HCT116 (cell line): ENCODE measurements at regions not wholly inside any gene's neighbourhood (a gene's known extent, or its start where the extent isn't known, plus 50 kb on each side); places are given as distances from the start of the nearest gene placed in this dataset.
"Not testable (repeated sequence)": the region's sequence is repeated elsewhere in the genome, so short reads cannot be mapped to it uniquely, and the experiment has no call there.

Experiments used
- ATAC-seq: fragments of 200-7000 bp; cut with Tn5 transposase; 2 replicates; pipeline ENCODE4 v1.9.1; 2020; ENCODE audit warnings: mild to moderate bottlenecking, moderate library complexity
- BruUV-seq: library from RNA; stranded (reverse); fragments of 400-500 nt; replicated peaks from 2 replicates; lab custom pipeline; 2021; lab: Mats Ljungman, UMichigan
- CTCF ChIA-PET: fragments of 300-600 bp; sonication (Branson Sonifier 250); formaldehyde crosslinking; loops from one replicate; lab custom pipeline; 2021; ENCODE audit warnings: antibody characterized with exemption; lab: Charles Lee
- POLR2A ChIA-PET: fragments of 300-600, 350-600 bp; sonication (Branson Sonifier 250); formaldehyde crosslinking; loops from one replicate; lab custom pipeline; 2021; ENCODE audit warnings: antibody characterized with exemption; lab: Charles Lee
- RAD21 ChIA-PET, 2 experiments: fragments of 300-600 bp; sonication (Branson Sonifier 250); formaldehyde crosslinking; loops; one replicate each; lab custom pipeline; 2023; ENCODE audit warnings: low total read pairs in 2 of 2; ENCODE audit not compliant: uncharacterized antibody in 2 of 2, unreplicated experiment in 2 of 2, low non-redundant PET in 1 of 2; lab: Charles Lee
- DNase-seq: peaks from one replicate; pipeline ENCODE4 v3.0.0-alpha.2; 2010; ENCODE audit warnings: low read depth, low spot score
- H2AFZ ChIP-seq: fragments of 200-600 bp; shearing (Covaris generic), sonication (generic); 2 replicates; pipeline ENCODE4 v1.6.1; 2017; ENCODE audit warnings: low read depth, mixed run types, mixed read lengths, antibody characterized with exemption, low read length; ENCODE audit not compliant: poor library complexity, severe bottlenecking
- H3K27ac ChIP-seq: 2 replicates; pipeline ENCODE4 v1.5.1; 2012; ENCODE audit warnings: low read depth, low read length
- H3K27me3 ChIP-seq: fragments of 200-600 bp; sonication (generic); 2 replicates; pipeline ENCODE4 v1.6.1; 2016; ENCODE audit warnings: mixed run types, low read length, mixed read lengths; ENCODE audit not compliant: insufficient read depth
- H3K36me3 ChIP-seq, 2 experiments: fragments of 200-500 bp in 1 of 2; fragments of 200-600 bp in 1 of 2; sonication (Bioruptor generic) in 1 of 2; sonication (generic) in 1 of 2; 2 replicates each; pipeline versions ENCODE4 v1.5.1 to v1.6.1; 2014 to 2016; ENCODE audit warnings: low read length in 2 of 2, inconsistent platforms in 1 of 2, mixed read lengths in 1 of 2, mixed run types in 1 of 2; ENCODE audit not compliant: insufficient read depth in 2 of 2, control insufficient read depth in 1 of 2
- H3K4me1 ChIP-seq, 2 experiments: fragments of 200-600 bp in 1 of 2; sonication (generic) in 1 of 2; 2 replicates each; pipeline versions ENCODE4 v1.5.1 to v1.6.1; 2012 to 2017; ENCODE audit warnings: low read length in 2 of 2, inconsistent platforms in 1 of 2, mild to moderate bottlenecking in 1 of 2, mixed read lengths in 1 of 2, mixed run types in 1 of 2, moderate library complexity in 1 of 2; ENCODE audit not compliant: insufficient read depth in 2 of 2, control insufficient read depth in 1 of 2
- H3K4me2 ChIP-seq: fragments of 200-600 bp; sonication (generic); 2 replicates; pipeline ENCODE4 v1.6.1; 2017; ENCODE audit warnings: mixed run types, low read length, mixed read lengths
- H3K4me3 ChIP-seq, 2 experiments: fragments of 200-600 bp in 1 of 2; sonication (generic) in 1 of 2; replicated peaks in 1 of 2; 2 replicates each; pipeline ENCODE4 v1.5.1; 2011 to 2016; ENCODE audit warnings: low read length in 2 of 2, control low read depth in 1 of 2, low read depth in 1 of 2, mild to moderate bottlenecking in 1 of 2, mixed read lengths in 1 of 2, mixed run types in 1 of 2
- H3K79me2 ChIP-seq: fragments of 200-600 bp; sonication (generic); 2 replicates; pipeline ENCODE4 v1.6.1; 2017; ENCODE audit warnings: mild to moderate bottlenecking, mixed run types, low read length, moderate library complexity, mixed read lengths; ENCODE audit not compliant: insufficient read depth
- H3K9ac ChIP-seq: fragments of 200-600 bp; sonication (generic); 2 replicates; pipeline ENCODE4 v1.6.1; 2016; ENCODE audit warnings: low read length, mixed read lengths
- H3K9me2 ChIP-seq: fragments of 200-600 bp; sonication (generic), shearing (Covaris generic); 2 replicates; pipeline ENCODE4 v1.6.1; 2017; ENCODE audit warnings: mixed run types, mild to moderate bottlenecking, moderate library complexity; ENCODE audit not compliant: insufficient read depth
- H3K9me3 ChIP-seq, 2 experiments: fragments of 200-500 bp in 1 of 2; fragments of 200-600 bp in 1 of 2; sonication (Bioruptor generic) in 1 of 2; sonication (generic) in 1 of 2; 2 replicates each; pipeline ENCODE4 v1.6.1; 2014 to 2017; ENCODE audit warnings: low read length in 2 of 2, mixed read lengths in 2 of 2, inconsistent platforms in 1 of 2, low read depth in 1 of 2, mild to moderate bottlenecking in 1 of 2, mixed run types in 1 of 2, moderate library complexity in 1 of 2; ENCODE audit not compliant: control insufficient read depth in 1 of 2, insufficient read depth in 1 of 2
- H4K20me1 ChIP-seq: fragments of 200-600 bp; sonication (generic), shearing (Covaris generic); 2 replicates; pipeline ENCODE4 v1.6.1; 2017; ENCODE audit warnings: mixed run types, mild to moderate bottlenecking, moderate library complexity; ENCODE audit not compliant: insufficient read depth
- intact Hi-C: fragments of 100-400 bp; cut with micrococcal nuclease; formaldehyde crosslinking; loops from 2 replicates; pipeline ENCODE4 v1.10.0; 2022

DNA sequence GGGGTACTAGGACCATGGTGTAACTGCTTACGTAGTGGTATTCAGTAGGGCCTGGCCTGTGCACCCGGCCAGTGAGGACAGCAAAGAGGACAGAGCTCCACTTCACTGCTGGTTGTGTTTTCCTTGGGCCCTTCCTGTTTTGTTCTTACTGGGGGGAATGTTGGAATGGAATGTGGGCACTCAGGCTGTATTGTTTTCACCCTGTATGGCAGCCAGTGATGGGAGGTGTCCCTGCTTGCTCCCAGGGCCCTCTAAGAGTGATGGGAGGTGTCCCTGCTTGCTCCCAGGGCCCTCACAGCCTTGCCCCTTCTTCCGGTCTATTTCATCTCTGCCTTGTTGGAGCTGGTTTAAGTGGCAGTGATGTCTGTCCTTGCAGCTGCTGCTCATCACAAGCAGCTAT is 158.0 kb downstream of the ATP6V0E2 start:
- H3K4me2 ChIP-seq, H3K9me2 ChIP-seq, H4K20me1 ChIP-seq, H3K9me3 ChIP-seq, ATAC-seq, H3K4me3 ChIP-seq, RAD21 ChIA-PET, H3K4me1 ChIP-seq, H3K79me2 ChIP-seq, CTCF ChIA-PET, DNase-seq, H3K36me3 ChIP-seq, H3K9ac ChIP-seq, H3K27me3 ChIP-seq, POLR2A ChIA-PET, H3K27ac ChIP-seq, BruUV-seq, intact Hi-C loops, H2AFZ ChIP-seq: not testable (repeated sequence)

DNA sequence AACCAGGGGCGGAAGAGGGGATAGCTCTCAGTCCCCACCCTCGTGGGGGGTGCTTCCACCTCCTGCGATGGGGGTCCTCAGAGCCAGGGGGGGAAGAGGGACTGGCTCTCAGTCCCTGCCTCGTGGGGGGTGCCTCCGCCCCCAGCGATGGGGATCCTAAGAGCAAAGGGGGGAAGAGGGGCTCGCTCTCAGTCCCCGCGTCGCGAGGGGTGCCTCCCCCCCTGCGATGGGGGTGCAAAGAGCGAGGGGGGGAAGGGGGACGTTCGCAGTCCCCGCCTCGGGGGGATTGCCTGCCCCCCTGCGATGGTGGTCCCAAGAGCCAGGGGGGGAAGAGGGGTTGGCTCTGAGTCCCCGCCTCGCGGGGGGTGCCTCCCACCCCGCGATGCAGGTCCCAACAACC is 159.9 kb downstream of the ATP6V0E2 start:
- CTCF ChIA-PET, H4K20me1 ChIP-seq, H3K9ac ChIP-seq, H2AFZ ChIP-seq, H3K36me3 ChIP-seq, H3K79me2 ChIP-seq, H3K9me2 ChIP-seq, H3K4me1 ChIP-seq, intact Hi-C loops, BruUV-seq, RAD21 ChIA-PET, H3K27ac ChIP-seq, DNase-seq, H3K9me3 ChIP-seq, H3K27me3 ChIP-seq, H3K4me3 ChIP-seq, POLR2A ChIA-PET, ATAC-seq, H3K4me2 ChIP-seq: not testable (repeated sequence)

DNA sequence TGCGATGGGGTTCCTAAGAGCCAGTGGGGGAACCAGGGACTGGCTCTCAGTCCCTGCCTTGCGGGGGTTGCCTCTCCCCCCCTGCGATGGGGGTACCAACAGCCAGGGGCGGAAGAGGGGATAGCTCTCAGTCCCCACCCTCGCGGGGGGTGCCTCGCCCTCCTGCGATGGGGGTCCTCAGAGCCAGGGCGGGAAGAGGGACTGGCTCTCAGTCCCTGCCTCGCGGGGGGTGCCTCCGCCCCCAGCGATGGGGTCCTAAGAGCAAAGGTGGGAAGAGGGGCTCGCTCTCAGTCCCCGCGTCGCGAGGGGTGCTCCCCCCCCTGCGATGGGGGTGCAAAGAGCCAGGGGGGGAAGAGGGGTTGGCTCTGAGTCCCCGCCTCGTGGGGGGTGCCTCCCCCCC is 162.0 kb downstream of the ATP6V0E2 start:
- POLR2A ChIA-PET, intact Hi-C loops, H3K27me3 ChIP-seq, CTCF ChIA-PET, H3K9ac ChIP-seq, H4K20me1 ChIP-seq, RAD21 ChIA-PET, H3K79me2 ChIP-seq, H3K4me3 ChIP-seq, H2AFZ ChIP-seq, ATAC-seq, H3K4me1 ChIP-seq, H3K9me3 ChIP-seq, BruUV-seq, DNase-seq, H3K9me2 ChIP-seq, H3K36me3 ChIP-seq, H3K27ac ChIP-seq, H3K4me2 ChIP-seq: not testable (repeated sequence)

DNA sequence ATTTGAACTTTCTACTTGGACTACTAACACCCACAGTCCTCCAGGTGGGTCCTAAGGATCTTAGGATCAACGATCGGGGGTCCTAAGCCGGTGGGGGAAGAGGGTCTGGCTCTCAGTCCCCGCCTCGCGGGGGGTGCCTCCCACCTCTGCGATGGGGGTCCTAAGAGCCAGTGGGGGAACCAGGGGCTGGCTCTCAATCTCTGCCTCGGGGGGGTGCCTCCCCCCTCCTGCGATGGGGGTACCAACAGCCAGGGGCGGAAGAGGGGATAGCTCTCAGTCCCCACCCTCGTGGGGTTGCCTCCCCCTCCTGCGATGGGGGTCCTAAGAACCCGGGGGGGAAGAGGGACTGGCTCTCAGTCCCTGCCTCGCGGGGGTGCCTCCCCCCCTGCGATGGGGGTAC is 165.3 kb downstream of the ATP6V0E2 start:
- H3K27ac ChIP-seq, CTCF ChIA-PET, RAD21 ChIA-PET, H3K9ac ChIP-seq, H3K36me3 ChIP-seq, ATAC-seq, H3K4me1 ChIP-seq, intact Hi-C loops, H3K79me2 ChIP-seq, POLR2A ChIA-PET, BruUV-seq, H3K9me3 ChIP-seq, H3K9me2 ChIP-seq, H2AFZ ChIP-seq, H3K4me2 ChIP-seq, H3K4me3 ChIP-seq, H3K27me3 ChIP-seq, H4K20me1 ChIP-seq, DNase-seq: not testable (repeated sequence)

DNA sequence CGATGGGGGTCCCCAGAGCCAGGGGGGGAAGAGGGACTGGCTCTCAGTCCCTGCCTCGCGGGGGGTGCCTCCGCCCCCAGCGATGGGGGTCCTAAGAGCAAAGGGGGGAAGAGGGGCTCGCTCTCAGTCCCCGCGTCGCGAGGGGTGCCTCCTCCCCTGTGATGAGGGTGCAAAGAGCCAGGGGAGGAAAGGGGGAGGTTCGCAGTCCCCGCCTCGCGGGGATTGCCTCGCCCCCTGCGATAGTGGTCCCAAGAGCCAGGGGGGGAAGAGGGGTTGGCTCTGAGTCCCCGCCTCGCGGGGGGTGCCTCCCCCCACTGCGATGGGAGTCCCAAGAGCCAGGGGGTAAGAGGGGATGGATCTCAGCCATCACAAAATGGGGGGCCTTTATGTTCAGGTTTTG is 168.5 kb downstream of the ATP6V0E2 start:
- POLR2A ChIA-PET, H3K9ac ChIP-seq, RAD21 ChIA-PET, H3K27me3 ChIP-seq, DNase-seq, H3K79me2 ChIP-seq, ATAC-seq, H4K20me1 ChIP-seq, intact Hi-C loops, H3K9me2 ChIP-seq, H3K9me3 ChIP-seq, BruUV-seq, H3K36me3 ChIP-seq, H3K4me2 ChIP-seq, H3K27ac ChIP-seq, CTCF ChIA-PET, H3K4me1 ChIP-seq, H3K4me3 ChIP-seq, H2AFZ ChIP-seq: not testable (repeated sequence)
